ENCODE measurements at regions not wholly inside any gene's neighbourhood (a gene's known extent, or its start where the extent isn't known, plus 50 kb on each side); places are given as distances from the start of the nearest gene placed in this dataset.
"Not testable (repeated sequence)": the region's sequence is repeated elsewhere in the genome, so short reads cannot be mapped to it uniquely, and the experiment has no call there.

- DNase-seq (ENCODE audit: low spot score): no peak
Measured at GRCh38 chr11:25159341-25159740, 662.5 kb downstream of the LUZP2 start.

GRCh38 chr11:25163421-25163820 is 666.6 kb downstream of the LUZP2 start:
- DNase-seq (ENCODE audit: low spot score): no peak

GRCh38 chr11:25180187-25180586 is 683.3 kb downstream of the LUZP2 start:
- DNase-seq (ENCODE audit: low spot score): no peak

- no peak for DNase-seq (ENCODE audit: low spot score)
Measured at GRCh38 chr11:25183411-25183810, 686.6 kb downstream of the LUZP2 start.

- no peak for DNase-seq (ENCODE audit: low spot score)
Measured at GRCh38 chr11:25197515-25197914, 700.7 kb downstream of the LUZP2 start.

- no peak for DNase-seq (ENCODE audit: low spot score)
Measured at GRCh38 chr11:25198704-25199103, 701.9 kb downstream of the LUZP2 start.

- DNase-seq (ENCODE audit: low spot score): no peak
Measured at GRCh38 chr11:25200925-25201324, 704.1 kb downstream of the LUZP2 start.

- DNase-seq (ENCODE audit: low spot score): no peak
Measured at GRCh38 chr11:25206762-25207161, 709.9 kb downstream of the LUZP2 start.

- DNase-seq (ENCODE audit: low spot score): no peak
Measured at GRCh38 chr11:25211635-25212254, 714.9 kb downstream of the LUZP2 start.

- DNase-seq (ENCODE audit: low spot score): no peak
Measured at GRCh38 chr11:25214535-25215176, 717.8 kb downstream of the LUZP2 start.

GRCh38 chr11:25218036-25218435 is 721.2 kb downstream of the LUZP2 start:
- DNase-seq (ENCODE audit: low spot score): no peak

GRCh38 chr11:25225078-25225477 is 728.2 kb downstream of the LUZP2 start:
- DNase-seq (ENCODE audit: low spot score): no peak

- DNase-seq (ENCODE audit: low spot score): no peak
Measured at GRCh38 chr11:25242928-25243327, 746.1 kb downstream of the LUZP2 start.

- DNase-seq (ENCODE audit: low spot score): no peak
Measured at GRCh38 chr11:25244126-25244525, 747.3 kb downstream of the LUZP2 start.

- no peak for DNase-seq (ENCODE audit: low spot score)
Measured at GRCh38 chr11:25247336-25247735, 750.5 kb downstream of the LUZP2 start.

GRCh38 chr11:25252854-25253253 is 756.0 kb downstream of the LUZP2 start:
- DNase-seq (ENCODE audit: low spot score): no peak

- DNase-seq (ENCODE audit: low spot score): not testable (repeated sequence)
Measured at GRCh38 chr11:25263861-25264260, 767.0 kb downstream of the LUZP2 start.

- DNase-seq (ENCODE audit: low spot score): no peak
Measured at GRCh38 chr11:25271301-25271700, 774.4 kb downstream of the LUZP2 start.

GRCh38 chr11:25272214-25272613 is 775.4 kb downstream of the LUZP2 start:
- no peak for DNase-seq (ENCODE audit: low spot score)

GRCh38 chr11:25280821-25281220 is 784.0 kb downstream of the LUZP2 start:
- not testable (repeated sequence) for DNase-seq (ENCODE audit: low spot score)

- DNase-seq (ENCODE audit: low spot score): no peak
Measured at GRCh38 chr11:25293166-25293565, 796.3 kb downstream of the LUZP2 start.

- DNase-seq (ENCODE audit: low spot score): no peak
Measured at GRCh38 chr11:25298450-25298849, 801.6 kb downstream of the LUZP2 start.

- DNase-seq (ENCODE audit: low spot score): no peak
Measured at GRCh38 chr11:25309818-25310217, 813.0 kb downstream of the LUZP2 start.

- DNase-seq (ENCODE audit: low spot score): no peak
Measured at GRCh38 chr11:25317216-25317615, 820.4 kb downstream of the LUZP2 start.
